OCI-LY3 (cell line): ENCODE measurements at regions not wholly inside any gene's neighbourhood (a gene's known extent, or its start where the extent isn't known, plus 50 kb on each side); places are given as distances from the start of the nearest gene placed in this dataset.

ENCODE experiments used
- H2AFZ ChIP-seq: fragments of 200-600, 300-600 bp; shearing (Covaris generic); 2 replicates; pipeline ENCODE4 v1.6.0; 2014; ENCODE audit warnings: antibody characterized with exemption, low read depth, low read length
- H3K27ac ChIP-seq: fragments of 200-600, 300-600 bp; sonication (generic); 2 replicates; pipeline ENCODE4 v1.5.1; 2014; ENCODE audit warnings: mild to moderate bottlenecking, low read length, moderate library complexity, mixed read lengths
- H3K27me3 ChIP-seq: fragments of 200-600, 300-600 bp; sonication (generic); 2 replicates; pipeline ENCODE4 v1.6.1; 2014; ENCODE audit warnings: low read depth, low read length, mixed read lengths
- H3K36me3 ChIP-seq: fragments of 200-600, 300-600 bp; sonication (generic); replicated peaks from 2 replicates; pipeline ENCODE3; 2014; ENCODE audit warnings: low read depth, low read length, mixed read lengths
- H3K4me1 ChIP-seq: fragments of 300-600, 200-600 bp; sonication (generic); 2 replicates; pipeline ENCODE4 v1.6.1; 2014; ENCODE audit warnings: low read length, mixed read lengths
- H3K4me2 ChIP-seq: fragments of 200-600, 300-600 bp; sonication (generic); 2 replicates; pipeline ENCODE4 v1.6.1; 2014; ENCODE audit warnings: low read length, mixed read lengths
- H3K4me3 ChIP-seq: fragments of 300-600, 200-600 bp; sonication (generic); 2 replicates; pipeline ENCODE4 v1.5.1; 2014; ENCODE audit warnings: antibody characterized with exemption, mild to moderate bottlenecking, low read length, moderate library complexity
- H3K79me2 ChIP-seq: fragments of 300-600, 200-600 bp; shearing (Covaris generic); 2 replicates; pipeline ENCODE4 v1.6.1; 2014; ENCODE audit warnings: mild to moderate bottlenecking, low read length, mixed read lengths
- H3K9ac ChIP-seq: fragments of 300-600, 200-600 bp; shearing (Covaris generic); 2 replicates; pipeline ENCODE4 v1.6.0; 2014; ENCODE audit warnings: mild to moderate bottlenecking, low read length, moderate library complexity
- H3K9me3 ChIP-seq: fragments of 200-600, 300-600 bp; shearing (Covaris generic); 2 replicates; pipeline ENCODE4 v1.6.1; 2014; ENCODE audit warnings: low read length, mixed read lengths; ENCODE audit not compliant: insufficient read depth
- H4K20me1 ChIP-seq: fragments of 200-600, 300-600 bp; sonication (generic); 2 replicates; pipeline ENCODE4 v1.6.1; 2016; ENCODE audit warnings: low read length, mixed read lengths; ENCODE audit not compliant: insufficient read depth
- EZH2phosphoT487 ChIP-seq: fragments of 200-600 bp; shearing (Covaris generic); IDR thresholded peaks from 2 replicates; pipeline ENCODE4 v1.6.1; 2018; ENCODE audit warnings: antibody characterized with exemption, mixed run types, low read depth
- TF ChIP-seq, protein P1 (sequence below): fragments of 200-600, 300-600 bp; sonication (generic); IDR thresholded peaks from 2 replicates; pipeline ENCODE4 v1.5.1; 2014; ENCODE audit warnings: antibody characterized with exemption, low read length, low read depth

- no peak for TF ChIP-seq EZH2phosphoT487
- TF ChIP-seq, protein P1, sequence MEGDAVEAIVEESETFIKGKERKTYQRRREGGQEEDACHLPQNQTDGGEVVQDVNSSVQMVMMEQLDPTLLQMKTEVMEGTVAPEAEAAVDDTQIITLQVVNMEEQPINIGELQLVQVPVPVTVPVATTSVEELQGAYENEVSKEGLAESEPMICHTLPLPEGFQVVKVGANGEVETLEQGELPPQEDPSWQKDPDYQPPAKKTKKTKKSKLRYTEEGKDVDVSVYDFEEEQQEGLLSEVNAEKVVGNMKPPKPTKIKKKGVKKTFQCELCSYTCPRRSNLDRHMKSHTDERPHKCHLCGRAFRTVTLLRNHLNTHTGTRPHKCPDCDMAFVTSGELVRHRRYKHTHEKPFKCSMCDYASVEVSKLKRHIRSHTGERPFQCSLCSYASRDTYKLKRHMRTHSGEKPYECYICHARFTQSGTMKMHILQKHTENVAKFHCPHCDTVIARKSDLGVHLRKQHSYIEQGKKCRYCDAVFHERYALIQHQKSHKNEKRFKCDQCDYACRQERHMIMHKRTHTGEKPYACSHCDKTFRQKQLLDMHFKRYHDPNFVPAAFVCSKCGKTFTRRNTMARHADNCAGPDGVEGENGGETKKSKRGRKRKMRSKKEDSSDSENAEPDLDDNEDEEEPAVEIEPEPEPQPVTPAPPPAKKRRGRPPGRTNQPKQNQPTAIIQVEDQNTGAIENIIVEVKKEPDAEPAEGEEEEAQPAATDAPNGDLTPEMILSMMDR, result no peak
- Histone ChIP-seq H3K4me3 (no peak overlapping the region), H4K20me1 (no peaks in the 10 kb centered on the region)
Observed at GRCh38 chr14:85150166-85150565, 379.8 kb upstream of the FLRT2 start.

DNA sequence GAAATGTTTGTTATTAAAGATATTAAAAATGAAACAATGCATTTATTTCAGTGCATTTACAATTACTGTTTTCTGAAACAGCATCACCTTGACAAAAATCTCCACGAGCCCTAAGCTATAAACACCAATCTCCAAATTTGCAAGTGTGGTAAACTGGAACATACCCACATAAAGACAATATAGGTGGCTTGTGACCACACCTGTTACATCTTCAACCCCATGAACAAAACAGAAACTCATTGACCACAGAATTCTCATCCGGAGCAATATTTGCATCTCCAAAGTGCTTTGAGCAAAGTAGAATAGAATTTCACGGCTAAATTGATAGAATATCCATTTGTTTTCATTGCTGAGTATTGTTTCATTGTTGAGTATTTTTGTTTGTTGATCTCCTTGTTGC, 375.2 kb upstream of the FLRT2 start:
- Histone ChIP-seq H3K27me3 (no peaks in the 10 kb centered on the region), H3K4me3 (no peak overlapping the region), H4K20me1 (no peaks in the 10 kb centered on the region), H3K36me3 (no peaks in the 10 kb centered on the region), H2AFZ (no peak overlapping the region), H3K9me3 (no peaks in the 10 kb centered on the region), H3K4me2 (no peak overlapping the region), H3K79me2 (no peaks in the 10 kb centered on the region), H3K4me1 (no peaks in the 10 kb centered on the region), H3K27ac (no peak overlapping the region), H3K9ac (no peak overlapping the region)
- TF ChIP-seq, protein P1, result no peak
- no peak for TF ChIP-seq EZH2phosphoT487

More at GRCh38 chr14:85150166-85150565, 379.8 kb upstream of the FLRT2 start:
- Histone ChIP-seq H2AFZ (no peak overlapping the region), H3K9ac (no peak overlapping the region), H3K4me1 (no peaks in the 10 kb centered on the region), H3K9me3 (no peaks in the 10 kb centered on the region), H3K27me3 (no peaks in the 10 kb centered on the region), H3K4me2 (no peak overlapping the region), H3K79me2 (no peaks in the 10 kb centered on the region), H3K36me3 (no peaks in the 10 kb centered on the region), H3K27ac (no peak overlapping the region)

GRCh38 chr14:85156319-85156718, 373.6 kb upstream of the FLRT2 start:
- TF ChIP-seq, protein P1, result no peak
- no peak for TF ChIP-seq EZH2phosphoT487
- H3K4me3 ChIP-seq, result no peak overlapping the region
- no peak overlapping the region for H3K4me2 ChIP-seq
- no peak overlapping the region for H3K9ac ChIP-seq
- no peaks in the 10 kb centered on the region for H4K20me1 ChIP-seq
- H3K27me3 ChIP-seq, result no peaks in the 10 kb centered on the region
- no peak overlapping the region for H3K27ac ChIP-seq
- H3K79me2 ChIP-seq, result no peaks in the 10 kb centered on the region
- no peaks in the 10 kb centered on the region for H3K9me3 ChIP-seq
- H2AFZ ChIP-seq, result no peak overlapping the region
- H3K4me1 ChIP-seq, result no peaks in the 10 kb centered on the region
- H3K36me3 ChIP-seq, result no peaks in the 10 kb centered on the region

GRCh38 chr14:85159726-85160125, 370.2 kb upstream of the FLRT2 start:
- Histone ChIP-seq H3K27ac (no peak overlapping the region), H4K20me1 (no peaks in the 10 kb centered on the region), H3K4me1 (no peaks in the 10 kb centered on the region), H3K9me3 (no peaks in the 10 kb centered on the region), H3K9ac (no peak overlapping the region), H3K27me3 (no peaks in the 10 kb centered on the region), H2AFZ (no peak overlapping the region), H3K36me3 (no peaks in the 10 kb centered on the region), H3K4me2 (no peak overlapping the region), H3K4me3 (no peak overlapping the region), H3K79me2 (no peaks in the 10 kb centered on the region)
- TF ChIP-seq, protein P1, result no peak
- no peak for TF ChIP-seq EZH2phosphoT487
